ENCODE measurements at regions not wholly inside any gene's neighbourhood (a gene's known extent, or its start where the extent isn't known, plus 50 kb on each side); places are given as distances from the start of the nearest gene placed in this dataset.

GRCh38 chr2:21658907-21659477, 535.2 kb downstream of the TDRD15 start:
- DNase-seq (ENCODE audit: low read depth in 2 of 3, low spot score in 2 of 3), result no peak

GRCh38 chr2:21664083-21664482, 540.3 kb downstream of the TDRD15 start:
- no peak for DNase-seq (ENCODE audit: low read depth in 2 of 3, low spot score in 2 of 3)

GRCh38 chr2:21667638-21668037, 543.9 kb downstream of the TDRD15 start:
- no peak for DNase-seq (ENCODE audit: low read depth in 2 of 3, low spot score in 2 of 3)

- DNase-seq (ENCODE audit: low read depth in 2 of 3, low spot score in 2 of 3), result no peak
Observed at GRCh38 chr2:21668078-21668710, 544.4 kb downstream of the TDRD15 start.

GRCh38 chr2:21676041-21676440, 552.3 kb downstream of the TDRD15 start:
- no peak for DNase-seq (ENCODE audit: low read depth in 2 of 3, low spot score in 2 of 3)

- DNase-seq (ENCODE audit: low read depth in 2 of 3, low spot score in 2 of 3), result no peak
Observed at GRCh38 chr2:21676676-21677075, 552.9 kb downstream of the TDRD15 start.

- no peak for DNase-seq (ENCODE audit: low read depth in 2 of 3, low spot score in 2 of 3)
Observed at GRCh38 chr2:21683838-21684237, 560.1 kb downstream of the TDRD15 start.

- no peak for DNase-seq (ENCODE audit: low read depth in 2 of 3, low spot score in 2 of 3)
Observed at GRCh38 chr2:21687589-21687988, 563.8 kb downstream of the TDRD15 start.

GRCh38 chr2:21690005-21690404, 566.2 kb downstream of the TDRD15 start:
- no peak for DNase-seq (ENCODE audit: low read depth in 2 of 3, low spot score in 2 of 3)

GRCh38 chr2:21693081-21693480, 569.3 kb downstream of the TDRD15 start:
- DNase-seq (ENCODE audit: low read depth in 2 of 3, low spot score in 2 of 3), result no peak

GRCh38 chr2:21694079-21694878, 570.5 kb downstream of the TDRD15 start:
- DNase-seq (ENCODE audit: low read depth in 2 of 3, low spot score in 2 of 3), result no peak

GRCh38 chr2:21696900-21697299, 573.1 kb downstream of the TDRD15 start:
- DNase-seq (ENCODE audit: low read depth in 2 of 3, low spot score in 2 of 3), result no peak

- DNase-seq (ENCODE audit: low read depth in 2 of 3, low spot score in 2 of 3), result no peak
Observed at GRCh38 chr2:21700644-21701043, 576.9 kb downstream of the TDRD15 start.

GRCh38 chr2:21710031-21710430, 586.3 kb downstream of the TDRD15 start:
- DNase-seq (ENCODE audit: low read depth in 2 of 3, low spot score in 2 of 3), result no peak

GRCh38 chr2:21710496-21710895, 586.7 kb downstream of the TDRD15 start:
- no peak for DNase-seq (ENCODE audit: low read depth in 2 of 3, low spot score in 2 of 3)

- no peak for DNase-seq (ENCODE audit: low read depth in 2 of 3, low spot score in 2 of 3)
Observed at GRCh38 chr2:21715887-21716286, 592.1 kb downstream of the TDRD15 start.

GRCh38 chr2:21727101-21727500, 603.3 kb downstream of the TDRD15 start:
- DNase-seq (ENCODE audit: low read depth in 2 of 3, low spot score in 2 of 3), result no peak

- no peak for DNase-seq (ENCODE audit: low read depth in 2 of 3, low spot score in 2 of 3)
Observed at GRCh38 chr2:21728133-21728532, 604.4 kb downstream of the TDRD15 start.

GRCh38 chr2:21730141-21730540, 606.4 kb downstream of the TDRD15 start:
- DNase-seq (ENCODE audit: low read depth in 2 of 3, low spot score in 2 of 3), result no peak

- no peak for DNase-seq (ENCODE audit: low read depth in 2 of 3, low spot score in 2 of 3)
Observed at GRCh38 chr2:21740484-21740883, 616.7 kb downstream of the TDRD15 start.

- no peak for DNase-seq (ENCODE audit: low read depth in 2 of 3, low spot score in 2 of 3)
Observed at GRCh38 chr2:21746499-21746898, 622.7 kb downstream of the TDRD15 start.

GRCh38 chr2:21748501-21748900, 624.7 kb downstream of the TDRD15 start:
- DNase-seq (ENCODE audit: low read depth in 2 of 3, low spot score in 2 of 3), result no peak

Data from hematopoietic multipotent progenitor cell (in vitro differentiated cells).